ENCODE measurements at regions not wholly inside any gene's neighbourhood (a gene's known extent, or its start where the extent isn't known, plus 50 kb on each side); places are given as distances from the start of the nearest gene placed in this dataset.

DNA sequence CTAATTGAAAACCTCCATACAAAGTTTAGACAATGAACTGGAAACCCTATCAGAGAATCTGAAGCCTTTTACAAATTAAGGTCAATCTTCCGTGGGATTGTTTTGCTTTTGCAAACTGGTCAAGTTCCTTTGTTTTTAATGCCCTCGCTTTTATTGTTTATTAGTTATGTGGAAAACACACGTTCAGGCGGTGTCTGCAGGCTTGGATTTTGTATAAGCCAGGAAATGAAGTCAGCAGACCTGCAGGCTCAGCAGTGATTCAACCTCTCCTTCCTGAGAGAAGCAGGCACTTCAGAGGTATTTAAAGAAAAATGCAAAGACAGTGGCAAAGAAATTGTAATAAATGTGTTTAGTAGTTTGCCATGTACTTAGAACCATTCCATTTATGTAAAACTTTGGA is 103.4 kb upstream of the PDE10A start:
- TF ChIP-seq POLR2AphosphoS5 (IDR thresholded peaks at IDR 0.05): no peak
- TF ChIP-seq, protein P1, sequence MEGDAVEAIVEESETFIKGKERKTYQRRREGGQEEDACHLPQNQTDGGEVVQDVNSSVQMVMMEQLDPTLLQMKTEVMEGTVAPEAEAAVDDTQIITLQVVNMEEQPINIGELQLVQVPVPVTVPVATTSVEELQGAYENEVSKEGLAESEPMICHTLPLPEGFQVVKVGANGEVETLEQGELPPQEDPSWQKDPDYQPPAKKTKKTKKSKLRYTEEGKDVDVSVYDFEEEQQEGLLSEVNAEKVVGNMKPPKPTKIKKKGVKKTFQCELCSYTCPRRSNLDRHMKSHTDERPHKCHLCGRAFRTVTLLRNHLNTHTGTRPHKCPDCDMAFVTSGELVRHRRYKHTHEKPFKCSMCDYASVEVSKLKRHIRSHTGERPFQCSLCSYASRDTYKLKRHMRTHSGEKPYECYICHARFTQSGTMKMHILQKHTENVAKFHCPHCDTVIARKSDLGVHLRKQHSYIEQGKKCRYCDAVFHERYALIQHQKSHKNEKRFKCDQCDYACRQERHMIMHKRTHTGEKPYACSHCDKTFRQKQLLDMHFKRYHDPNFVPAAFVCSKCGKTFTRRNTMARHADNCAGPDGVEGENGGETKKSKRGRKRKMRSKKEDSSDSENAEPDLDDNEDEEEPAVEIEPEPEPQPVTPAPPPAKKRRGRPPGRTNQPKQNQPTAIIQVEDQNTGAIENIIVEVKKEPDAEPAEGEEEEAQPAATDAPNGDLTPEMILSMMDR (IDR thresholded peaks at IDR 0.05): no peak

Data from prostate gland (tissue), 2 donors.